ENCODE measurements at regions not wholly inside any gene's neighbourhood (a gene's known extent, or its start where the extent isn't known, plus 50 kb on each side); places are given as distances from the start of the nearest gene placed in this dataset.

DNA sequence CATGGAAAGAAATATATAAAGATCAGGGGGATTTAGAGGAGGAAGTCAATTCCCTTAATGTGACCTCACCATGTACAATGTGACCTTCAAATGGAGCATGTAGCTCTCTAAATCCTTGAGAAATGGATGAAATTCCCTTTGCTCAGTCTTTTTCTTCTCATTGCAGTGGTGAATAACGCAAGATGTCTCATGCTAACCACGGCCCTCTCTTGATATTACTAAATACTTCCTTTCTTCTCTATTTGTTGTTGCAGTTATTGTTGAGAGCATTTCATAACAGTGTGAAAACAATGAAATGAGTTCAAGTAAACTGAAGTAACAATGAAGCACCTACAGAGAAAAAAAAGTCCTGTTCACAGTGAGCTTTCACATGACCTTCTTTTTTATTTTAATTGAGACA is 55.6 kb downstream of the ZNF281 start:
- DNase-seq = no peak

DNA sequence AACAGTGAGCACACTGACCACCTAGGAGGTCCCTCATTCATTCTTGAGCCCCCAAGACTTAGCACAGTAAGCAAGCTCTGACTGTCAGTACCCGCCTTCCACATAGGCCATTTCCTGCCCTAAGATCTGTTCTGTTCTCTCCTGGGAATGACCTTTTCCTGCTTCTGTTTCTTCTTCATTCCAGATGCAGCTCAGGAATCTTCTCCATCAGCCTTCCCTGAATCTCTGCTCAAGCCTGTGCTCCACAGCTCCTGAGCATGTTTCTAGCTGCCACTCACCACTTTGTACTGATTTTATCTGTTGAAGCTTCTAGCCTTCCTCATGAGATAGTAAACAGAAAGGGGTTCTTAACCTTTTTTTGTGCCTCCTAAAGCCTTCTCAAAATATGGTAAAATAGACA is 56.6 kb downstream of the ZNF281 start:
- DNase-seq = no peak

DNA sequence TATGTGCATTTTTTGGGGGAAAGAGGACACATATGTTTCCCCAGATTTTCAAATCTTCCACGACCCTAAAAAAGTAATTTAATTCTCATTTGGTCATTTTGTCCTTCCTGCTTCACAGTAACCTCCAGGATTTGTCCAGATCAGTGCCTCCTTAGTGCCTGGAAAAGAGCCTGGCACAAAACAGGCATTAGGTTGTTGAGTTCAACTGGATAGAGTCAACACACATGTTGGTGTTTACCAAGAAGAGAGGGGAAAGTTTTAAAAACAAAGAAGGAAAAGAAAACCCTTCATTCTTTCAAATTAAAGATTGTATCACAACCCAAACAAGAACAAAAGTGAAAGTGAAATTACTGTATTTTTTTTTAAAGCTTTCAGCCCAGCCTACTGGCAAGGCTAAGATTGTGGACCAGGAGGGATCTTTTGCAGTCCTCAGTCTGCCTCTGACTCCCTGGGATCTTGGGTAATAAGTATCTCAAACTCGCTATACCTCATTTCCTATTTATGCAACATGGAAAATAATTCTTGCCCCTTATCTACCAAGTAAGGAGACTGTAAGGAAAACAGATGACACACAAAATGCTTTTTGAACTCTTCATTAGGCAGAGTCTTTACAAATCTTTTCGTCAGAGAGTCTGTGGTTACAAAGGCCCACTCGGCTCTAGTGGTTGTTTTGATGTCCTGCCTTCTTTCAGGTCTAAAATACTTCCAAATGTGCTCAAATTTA is 57.8 kb downstream of the ZNF281 start:
- DNase-seq = peak; percentile 15

DNA sequence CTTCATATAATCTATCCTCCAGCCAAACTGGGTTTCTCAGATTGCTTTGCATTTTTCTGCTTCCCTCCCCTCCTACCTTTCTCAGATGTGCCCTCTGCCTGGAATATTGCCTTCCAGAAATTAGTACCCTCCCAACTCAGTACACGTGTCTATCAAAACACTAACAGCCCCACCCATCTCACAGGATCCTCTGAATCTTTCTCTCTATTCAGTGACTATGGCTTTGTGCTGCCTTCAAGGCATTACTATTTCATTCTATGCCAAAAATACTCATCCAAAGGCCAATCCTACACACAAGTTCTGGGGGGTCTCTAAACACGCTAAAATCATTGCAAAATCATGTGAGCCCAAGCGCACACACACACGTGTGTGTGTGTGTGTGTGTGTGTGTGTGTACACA is 58.4 kb downstream of the ZNF281 start:
- no peak for DNase-seq

DNA sequence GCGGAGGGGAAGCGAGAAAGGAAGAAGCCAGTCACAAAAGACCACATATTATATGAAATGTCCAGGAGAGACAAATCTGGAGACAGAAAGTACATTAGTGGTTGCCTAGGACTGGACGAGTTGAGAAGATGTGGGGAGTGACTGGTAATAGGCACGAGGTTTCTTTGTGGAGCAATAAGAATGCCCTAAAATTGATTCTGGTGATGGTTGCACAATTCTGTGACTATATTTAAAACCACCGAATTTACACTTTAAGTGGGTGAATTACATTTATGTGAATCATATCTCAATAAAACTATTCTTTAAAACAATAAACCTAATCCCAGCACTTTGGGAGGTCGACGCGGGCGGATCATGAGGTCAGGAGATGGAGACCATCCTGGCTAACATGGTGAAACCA is 63.1 kb downstream of the ZNF281 start:
- DNase-seq = no peak

DNA sequence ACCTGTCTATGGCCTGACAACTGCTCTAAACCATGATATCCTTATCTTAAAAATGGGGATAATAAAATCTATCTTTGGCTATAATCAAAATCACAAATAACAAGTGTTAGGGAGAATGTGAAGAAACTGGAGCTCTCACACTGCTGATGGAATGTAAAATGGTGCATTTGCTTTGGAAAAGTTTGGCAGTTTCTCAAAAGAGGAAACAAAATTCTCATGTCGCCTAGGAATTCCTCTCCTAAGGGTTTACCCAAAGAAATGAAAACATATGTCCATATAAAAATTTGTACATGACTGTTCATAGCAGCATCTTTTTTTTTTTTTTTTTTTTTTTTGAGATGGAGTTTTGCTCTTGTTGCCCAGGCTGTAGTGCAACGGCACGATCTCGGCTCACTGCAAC is 64.3 kb downstream of the ZNF281 start:
- no peak for DNase-seq

DNA sequence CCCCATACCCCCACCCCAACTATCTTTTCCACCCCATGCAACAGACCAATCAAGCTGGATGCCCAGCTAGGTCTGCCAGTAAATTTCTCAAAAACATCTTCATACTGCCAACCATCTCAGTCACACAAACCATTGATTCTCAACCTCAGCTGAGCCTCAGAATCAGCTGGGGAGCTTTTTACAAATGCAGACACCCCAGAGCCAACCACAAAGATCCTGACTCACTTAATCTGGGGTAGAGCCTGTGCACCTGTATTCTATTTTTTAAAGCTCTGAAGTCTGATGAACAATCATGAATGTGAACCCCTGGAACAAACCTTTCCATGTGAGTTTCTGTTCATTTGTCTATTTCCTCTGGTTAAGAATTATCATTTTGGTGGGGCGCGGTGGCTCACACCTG is 66.0 kb downstream of the ZNF281 start:
- DNase-seq = no peak

DNA sequence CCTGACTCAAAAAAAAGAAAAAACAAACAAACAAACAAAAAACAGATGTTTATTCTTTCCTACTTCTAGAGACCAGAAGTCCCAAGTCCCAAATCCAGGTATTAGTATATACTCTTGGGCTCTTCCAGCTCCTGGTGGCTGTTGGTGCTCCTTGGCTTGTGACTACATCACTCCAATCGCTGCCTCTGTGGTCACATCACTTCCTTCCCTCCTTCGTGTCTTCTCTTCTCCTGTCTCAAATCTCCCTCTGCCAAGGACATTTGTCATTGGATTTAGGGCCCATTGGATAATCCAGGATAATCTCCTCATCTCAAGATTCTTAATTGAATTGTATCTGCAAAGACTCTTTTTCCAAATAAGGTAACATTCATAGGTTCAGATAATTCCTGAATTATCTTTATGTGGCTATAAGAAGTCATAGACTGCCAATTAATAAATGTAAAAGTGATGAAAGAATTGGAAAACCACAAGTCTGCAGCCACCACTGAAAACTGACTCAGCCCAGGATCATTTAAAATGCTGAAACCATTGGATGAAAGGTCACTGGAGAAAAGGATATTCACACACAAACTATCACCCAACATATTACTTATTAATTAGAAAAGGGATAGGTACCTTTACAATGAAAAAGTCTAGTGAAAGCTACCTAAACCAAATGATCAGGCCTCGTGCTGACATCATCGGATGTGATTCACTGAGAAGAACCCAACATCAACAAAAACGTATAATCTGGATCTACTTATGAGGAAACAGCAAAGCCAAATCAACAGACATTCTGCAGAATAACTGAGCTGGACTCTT is 67.1 kb downstream of the ZNF281 start:
- no peak for DNase-seq

DNA sequence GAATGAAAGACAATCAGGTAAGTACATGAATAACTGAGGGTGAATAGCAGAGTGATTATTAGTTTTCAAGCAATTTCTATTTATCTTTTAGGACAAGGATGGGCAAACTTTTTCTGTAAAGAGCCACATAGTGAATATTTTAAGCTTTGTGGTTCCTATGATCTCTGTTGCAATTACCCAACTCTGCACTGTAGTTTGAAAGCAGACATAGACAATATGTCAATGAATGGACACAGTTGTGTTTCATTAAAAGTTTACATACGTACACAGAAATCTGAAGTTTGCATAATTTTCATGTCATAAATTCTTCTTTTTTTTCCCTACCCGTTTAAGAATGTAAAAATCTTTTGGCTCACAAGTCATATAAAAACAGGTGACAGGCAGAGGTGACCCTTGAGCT is 71.4 kb downstream of the ZNF281 start:
- no peak for DNase-seq

DNA sequence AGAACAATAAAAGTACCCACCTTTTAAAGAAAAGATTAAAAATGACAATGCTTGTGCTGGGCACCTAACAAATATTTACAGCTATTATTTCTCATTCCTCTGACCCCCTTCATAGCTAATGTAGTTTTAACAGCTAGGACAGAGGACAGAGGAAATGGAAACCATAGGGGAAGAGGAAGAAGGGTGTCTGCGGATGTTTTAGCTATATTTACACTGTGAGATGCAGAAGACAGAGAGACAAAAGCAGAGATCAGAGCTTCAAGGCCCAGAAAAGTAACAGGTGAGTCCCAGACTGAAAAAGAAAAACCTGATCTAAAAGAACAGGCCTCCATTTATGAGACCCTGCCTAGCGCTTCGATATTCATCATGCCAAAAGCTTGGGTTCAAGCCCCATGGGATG is 72.0 kb downstream of the ZNF281 start:
- no peak for DNase-seq

DNA sequence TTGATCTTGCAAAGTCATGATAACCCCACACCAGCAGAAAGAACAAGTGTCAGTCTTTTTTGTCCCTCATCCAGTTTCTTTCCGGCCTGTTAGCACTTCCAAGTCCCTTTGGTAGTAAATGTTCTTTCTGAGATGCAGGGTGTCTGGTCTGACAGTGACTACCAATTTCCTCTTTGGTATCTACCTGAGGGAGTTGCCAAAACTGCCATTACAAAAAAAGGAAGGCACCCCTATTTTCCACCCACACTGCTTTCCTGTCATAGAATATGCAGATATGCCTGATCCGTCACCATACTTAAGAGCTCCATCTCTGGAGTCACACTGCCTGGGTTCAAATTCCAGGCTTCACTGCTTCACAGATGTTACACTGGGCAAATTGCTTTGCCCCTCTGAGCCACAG is 72.4 kb downstream of the ZNF281 start:
- DNase-seq = no peak

DNA sequence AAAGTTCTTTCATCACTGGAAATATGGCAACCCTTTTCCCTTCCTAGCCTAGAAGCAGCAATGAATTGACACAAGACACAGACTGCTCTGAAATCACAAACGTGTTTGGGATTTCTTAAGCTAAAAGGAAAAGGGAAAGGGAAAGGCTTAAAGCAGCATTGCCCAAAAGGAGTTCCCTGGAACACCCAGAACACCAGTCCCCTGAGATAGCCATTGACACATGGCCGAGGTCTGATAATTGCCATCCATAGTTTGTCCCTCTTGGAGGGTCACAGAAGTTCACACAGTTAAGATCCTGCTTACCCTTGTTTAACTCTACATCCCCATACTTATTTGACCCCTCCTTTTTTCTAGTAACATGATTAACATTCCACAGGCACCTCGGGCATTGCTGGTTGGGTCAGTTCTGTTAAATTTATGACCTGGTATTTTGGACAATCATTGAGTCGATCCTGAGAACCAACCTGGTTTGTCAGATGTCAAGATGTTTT is 72.9 kb downstream of the ZNF281 start:
- no peak for DNase-seq

DNA sequence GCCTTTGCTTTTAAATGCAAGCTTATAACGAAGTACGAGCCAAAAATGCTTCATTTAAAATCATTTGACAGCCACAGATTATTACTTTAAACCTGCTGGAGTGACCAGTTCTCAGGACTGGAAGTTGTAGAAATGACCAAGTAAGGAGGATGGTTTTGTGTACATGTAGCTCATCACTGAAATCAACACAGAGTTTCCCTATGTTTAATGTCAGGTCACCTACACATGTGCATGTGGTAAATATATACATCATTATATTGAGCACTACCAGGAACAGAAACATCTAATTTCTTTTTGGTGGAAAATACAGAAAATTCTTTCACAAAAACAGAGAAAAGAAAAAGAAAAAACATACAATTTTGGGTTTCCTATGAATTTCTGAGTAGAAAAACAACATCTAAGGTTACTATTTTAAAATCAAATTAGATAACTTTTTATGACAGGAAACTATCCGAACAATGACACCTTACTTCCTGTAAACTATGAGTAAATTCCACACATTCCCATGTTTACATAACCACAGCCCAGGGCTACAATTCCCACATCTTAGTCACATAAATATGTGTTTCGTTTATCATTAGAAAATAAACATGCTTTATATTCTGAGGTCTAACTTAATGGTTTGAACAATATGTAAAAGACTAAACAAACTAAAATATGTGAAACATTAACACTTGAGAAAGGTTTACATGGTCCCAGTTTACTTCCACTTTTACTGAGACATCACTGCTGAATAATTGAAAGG is 73.6 kb downstream of the ZNF281 start:
- no peak for DNase-seq

DNA sequence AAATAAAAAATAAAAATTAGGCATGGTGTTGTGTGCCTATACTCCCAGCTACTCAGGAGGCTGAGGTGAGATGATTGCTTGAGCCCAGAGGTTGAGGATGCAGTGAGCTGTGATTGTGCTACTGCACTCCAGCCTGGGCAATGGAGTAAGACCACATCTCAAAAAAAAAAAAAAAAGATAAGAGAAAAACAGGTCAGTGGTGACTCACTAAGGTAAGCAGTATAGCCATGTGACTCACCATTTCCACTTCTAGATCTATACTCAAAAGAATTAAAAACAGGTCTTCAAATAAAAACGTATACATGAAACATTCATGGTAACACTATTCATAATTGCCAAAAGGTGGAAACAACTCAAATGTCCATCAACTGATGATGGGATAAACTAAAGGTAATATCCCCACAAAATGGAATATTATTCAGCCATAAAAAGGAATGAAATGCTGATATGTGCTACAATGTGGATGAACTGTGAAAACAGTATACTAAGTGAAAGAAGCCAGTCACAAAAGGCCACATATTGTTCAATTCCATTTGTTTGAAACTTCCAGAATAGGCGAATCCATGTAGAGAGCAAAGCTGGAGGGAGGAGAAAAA is 75.1 kb downstream of the ZNF281 start:
- no peak for DNase-seq

DNA sequence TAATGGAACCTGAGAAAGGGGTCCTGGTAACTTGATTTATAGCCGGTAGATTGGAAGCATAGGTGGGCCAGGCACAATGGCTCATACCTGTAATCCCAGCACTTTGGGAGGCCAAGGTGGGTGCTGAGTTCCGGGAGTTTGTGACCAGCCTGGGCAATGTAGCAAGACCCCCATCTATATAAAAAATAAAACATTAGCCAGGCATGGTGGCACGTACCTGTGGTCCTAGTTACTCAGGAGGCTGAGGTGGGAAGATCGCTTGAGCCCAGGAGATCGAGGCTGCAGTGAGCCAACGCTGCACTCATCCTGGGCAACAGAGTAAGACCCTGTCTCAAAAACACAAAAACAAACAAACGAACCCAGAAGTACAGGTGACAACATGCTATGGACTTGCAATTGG is 76.5 kb downstream of the ZNF281 start:
- DNase-seq = no peak

DNA sequence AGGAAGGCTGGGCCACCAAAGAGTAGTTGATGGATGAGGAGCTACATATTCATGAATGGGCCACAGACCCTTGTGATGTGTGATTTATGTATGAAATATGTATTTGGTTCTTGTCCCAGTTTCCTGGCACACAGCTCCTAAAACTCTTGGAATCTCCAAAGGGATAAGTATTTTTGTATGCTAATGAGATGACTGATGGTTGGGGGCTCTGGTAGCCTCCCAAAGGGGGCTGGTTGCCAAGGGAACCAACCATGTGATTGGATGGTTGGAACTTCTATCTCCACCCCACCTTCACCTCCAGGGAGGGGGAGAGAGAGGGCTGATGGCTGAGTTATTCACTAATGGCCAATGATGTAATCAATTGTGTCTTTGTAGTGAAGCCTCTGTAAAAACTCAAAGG is 77.1 kb downstream of the ZNF281 start:
- no peak for DNase-seq

DNA sequence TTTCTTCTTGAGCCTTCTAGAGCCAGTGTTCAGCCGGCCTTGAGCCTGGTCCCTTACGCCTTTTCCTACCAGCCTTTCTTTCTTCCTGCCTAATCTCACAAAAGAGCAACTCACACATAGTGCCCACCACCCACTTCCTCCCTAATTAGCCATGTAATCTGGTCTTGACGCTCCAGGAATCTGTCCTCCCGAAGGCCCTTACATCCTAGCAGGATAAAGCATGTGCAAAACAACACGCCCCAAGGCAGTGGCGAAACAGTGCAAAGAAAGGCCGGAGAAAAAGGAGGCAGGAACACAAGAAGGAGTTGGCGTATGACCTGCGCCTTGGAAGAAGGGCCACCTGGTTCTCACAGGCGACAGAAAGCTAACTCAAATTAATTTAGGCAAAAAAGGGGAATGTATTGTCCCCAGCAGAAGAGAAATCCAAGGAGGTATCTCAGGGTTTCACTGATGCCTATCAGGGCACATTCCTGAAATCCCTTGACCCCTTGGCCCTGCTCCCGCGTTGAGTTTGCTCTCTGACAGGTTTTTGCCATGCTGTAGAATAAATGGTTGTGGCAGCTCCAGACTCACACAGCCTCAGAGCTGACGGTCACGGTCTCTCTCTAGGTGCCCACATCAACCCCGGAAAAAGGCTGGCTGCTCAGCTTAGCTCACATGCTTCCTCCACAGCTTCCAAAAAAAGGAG is 79.0 kb downstream of the ZNF281 start:
- DNase-seq = no peak

DNA sequence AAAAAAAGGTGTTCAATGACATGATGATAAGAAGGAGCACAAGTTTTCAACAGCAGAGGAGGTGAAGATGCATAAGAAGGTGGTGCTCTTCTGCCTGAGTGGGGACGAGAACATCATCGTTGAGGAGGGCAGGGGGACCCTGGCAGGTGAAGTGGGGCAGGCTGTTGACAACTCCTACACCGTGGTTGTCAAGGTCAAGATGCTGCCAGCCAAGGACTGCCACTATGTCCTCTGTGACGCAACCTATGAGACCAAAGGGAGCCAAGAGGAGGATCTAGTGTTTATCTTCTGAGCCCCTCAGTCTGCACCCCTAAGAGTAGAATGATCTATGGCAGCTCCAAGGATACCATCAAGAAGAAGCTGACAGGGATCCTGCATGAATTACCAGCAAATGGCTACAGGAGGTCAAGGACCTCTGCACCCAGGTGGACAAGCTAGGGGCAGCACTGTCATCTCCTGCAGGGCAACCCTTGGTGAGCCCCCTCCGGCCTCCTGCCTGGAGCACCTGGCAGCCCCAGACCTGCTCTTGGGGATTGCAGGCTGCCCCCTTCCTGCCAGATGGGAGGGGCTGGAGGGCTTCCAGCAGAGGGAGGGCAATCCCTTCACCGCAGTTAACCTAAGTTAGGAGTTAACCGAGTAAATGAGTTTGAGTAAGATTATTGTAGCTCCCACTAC is 80.5 kb downstream of the ZNF281 start:
- DNase-seq = no peak

DNA sequence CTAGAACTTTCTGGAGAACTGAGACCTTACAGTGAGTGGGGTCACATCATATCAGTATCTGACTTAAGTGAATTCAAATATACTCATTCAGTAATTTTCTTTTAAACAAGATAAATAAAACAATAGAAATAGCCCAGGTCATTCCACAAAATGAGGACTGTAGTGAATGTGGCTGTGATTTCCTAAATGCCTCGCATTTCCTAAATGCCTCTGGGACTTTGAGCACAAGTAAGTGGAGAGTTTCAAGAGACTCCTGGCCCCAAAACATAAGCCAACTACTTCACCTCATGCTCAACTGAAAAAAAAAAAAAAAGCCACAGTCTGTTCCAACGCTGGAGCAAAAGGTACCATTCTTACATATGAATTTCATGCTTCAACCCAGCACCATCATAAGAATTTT is 81.5 kb downstream of the ZNF281 start:
- DNase-seq = no peak

DNA sequence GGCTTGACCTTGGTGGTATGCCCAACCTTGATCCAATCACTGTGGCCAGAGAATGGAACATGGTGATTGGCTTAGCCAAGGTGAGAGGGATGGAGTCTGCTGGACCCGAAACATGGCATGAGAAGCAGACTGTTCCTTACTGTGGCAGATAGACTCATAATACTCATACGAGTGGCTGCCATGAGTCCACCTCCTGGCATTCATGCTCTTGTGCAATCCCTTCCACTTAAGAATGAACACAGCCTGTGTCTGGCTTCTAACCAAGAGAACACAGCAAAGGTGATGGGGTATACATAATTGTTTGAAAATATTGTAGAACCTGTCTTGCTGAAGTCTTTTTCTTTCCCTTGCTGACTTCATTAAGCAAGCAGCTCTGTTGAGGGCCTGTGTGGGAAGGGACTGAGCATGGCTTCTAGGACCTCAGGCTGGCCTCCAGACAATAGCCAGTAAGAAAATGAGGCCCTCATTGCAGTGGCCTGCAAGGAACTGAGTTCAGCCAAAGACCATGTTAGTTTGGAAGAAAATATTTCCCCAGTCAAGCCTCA is 85.9 kb downstream of the ZNF281 start:
- DNase-seq = no peak

DNA sequence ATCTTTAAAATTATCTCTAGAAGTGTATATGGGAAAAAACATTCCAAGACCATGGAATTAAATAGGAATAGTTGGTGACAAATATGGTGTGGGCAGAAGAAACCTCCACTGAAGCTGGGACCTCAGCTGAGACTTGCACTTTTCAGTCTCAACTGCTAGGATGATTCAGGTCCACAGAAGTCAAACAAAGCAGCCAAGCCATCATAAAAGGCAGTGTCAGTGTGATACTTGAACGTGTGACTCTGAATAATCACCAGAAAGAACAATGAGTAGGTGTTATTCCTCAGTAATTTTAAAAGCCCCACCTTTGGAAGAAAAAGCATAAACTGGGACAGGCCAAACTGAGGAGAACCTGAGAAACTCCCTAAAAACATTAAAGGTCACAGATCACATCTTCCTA is 90.7 kb downstream of the ZNF281 start:
- DNase-seq = no peak

DNA sequence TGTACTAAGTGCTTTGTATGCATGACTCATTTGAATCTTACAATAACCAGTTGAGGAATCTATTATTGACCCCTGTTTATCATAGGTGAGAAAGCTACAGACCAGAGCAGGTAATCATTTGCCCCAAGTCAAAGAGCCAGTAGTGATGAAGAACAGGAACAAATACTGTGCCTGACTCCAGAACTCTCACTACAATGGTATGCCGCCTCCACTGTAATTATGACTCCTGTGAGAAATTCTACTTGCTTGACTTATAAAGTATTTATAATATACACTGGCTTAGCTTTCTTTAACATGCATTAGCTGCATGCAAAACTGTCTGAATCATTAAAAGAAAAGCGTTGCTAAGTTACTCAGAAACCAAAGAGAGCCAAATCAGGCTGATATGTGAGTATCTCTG is 92.6 kb downstream of the ZNF281 start:
- no peak for DNase-seq

Data from hindlimb muscle (tissue), 1 donor.